Parathyroid adenoma (tissue), 2 donors: ENCODE measurements at regions not wholly inside any gene's neighbourhood (a gene's known extent, or its start where the extent isn't known, plus 50 kb on each side); places are given as distances from the start of the nearest gene placed in this dataset.

Experiments used
- H2AFZ ChIP-seq: fragments of 300-600 bp; sonication (generic); one replicate; pipeline ENCODE4 v1.7.0; 2017; ENCODE audit warnings: antibody characterized with exemption, mild to moderate bottlenecking
- H3K27ac ChIP-seq: fragments of 300-600 bp; sonication (generic); one replicate; pipeline ENCODE4 v1.7.0; 2017
- H3K27me3 ChIP-seq: fragments of 300-600 bp; sonication (generic); one replicate; pipeline ENCODE4 v1.7.0; 2017; ENCODE audit warnings: low read length; ENCODE audit not compliant: control insufficient read depth, insufficient read depth
- H3K36me3 ChIP-seq: fragments of 300-600 bp; sonication (generic); one replicate; pipeline ENCODE4 v1.7.0; 2017; ENCODE audit warnings: low read length; ENCODE audit not compliant: control insufficient read depth, insufficient read depth
- H3K4me1 ChIP-seq: fragments of 300-600 bp; sonication (generic); one replicate; pipeline ENCODE4 v1.7.0; 2017; ENCODE audit warnings: control low read depth
- H3K4me2 ChIP-seq: fragments of 300-600 bp; sonication (generic); one replicate; pipeline ENCODE4 v1.7.0; 2017; ENCODE audit warnings: low read length
- H3K4me3 ChIP-seq: fragments of 300-600 bp; sonication (generic); one replicate; pipeline ENCODE4 v1.7.0; 2017; ENCODE audit warnings: low read depth, low read length
- H3K79me2 ChIP-seq: fragments of 300-600 bp; sonication (generic); one replicate; pipeline ENCODE4 v1.7.0; 2017; ENCODE audit warnings: control low read depth
- H3K9ac ChIP-seq: fragments of 300-600 bp; sonication (generic); one replicate; pipeline ENCODE4 v1.7.0; 2017; ENCODE audit warnings: mild to moderate bottlenecking
- H3K9me3 ChIP-seq: fragments of 300-600 bp; sonication (generic); one replicate; pipeline ENCODE4 v1.7.0; 2017; ENCODE audit warnings: low read length; ENCODE audit not compliant: control insufficient read depth
- TF ChIP-seq, protein P1 (sequence below): fragments of 300-600 bp; sonication (generic); IDR thresholded peaks from one replicate; pipeline ENCODE4 v1.7.0; 2017; ENCODE audit warnings: antibody characterized with exemption, mild to moderate bottlenecking
- donor health status: primary hyperparathyroidism.

DNA sequence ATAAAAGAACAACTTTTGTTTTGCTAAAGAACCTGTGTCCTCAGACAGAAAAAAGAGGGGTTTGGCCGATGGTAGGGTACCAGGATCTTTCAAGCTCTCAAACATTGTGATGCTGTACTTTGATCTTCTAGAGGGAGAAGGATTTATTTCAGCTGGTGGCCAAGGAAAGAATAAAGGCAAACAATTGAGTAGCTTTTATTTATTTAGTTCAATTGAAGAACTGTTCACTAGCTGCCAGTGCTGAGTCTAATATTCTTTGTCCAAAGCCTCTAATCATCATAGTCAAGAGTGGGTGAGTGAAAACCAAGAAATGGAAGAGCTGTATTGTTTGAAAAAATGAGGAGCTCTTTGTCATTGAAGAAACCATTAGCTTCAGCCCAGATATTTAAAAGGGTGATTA lies 138.4 kb downstream of the FAT3 start:
- no peaks in the 10 kb centered on the region for H3K79me2 ChIP-seq
- no peak overlapping the region for H3K4me2 ChIP-seq
- H3K36me3 ChIP-seq = no peaks in the 10 kb centered on the region
- no peak overlapping the region for H3K9ac ChIP-seq
- no peak overlapping the region for H3K4me3 ChIP-seq
- H3K9me3 ChIP-seq = no peaks in the 10 kb centered on the region
- H3K27me3 ChIP-seq = no peaks in the 10 kb centered on the region
- no peak overlapping the region for H2AFZ ChIP-seq
- TF ChIP-seq, protein P1, sequence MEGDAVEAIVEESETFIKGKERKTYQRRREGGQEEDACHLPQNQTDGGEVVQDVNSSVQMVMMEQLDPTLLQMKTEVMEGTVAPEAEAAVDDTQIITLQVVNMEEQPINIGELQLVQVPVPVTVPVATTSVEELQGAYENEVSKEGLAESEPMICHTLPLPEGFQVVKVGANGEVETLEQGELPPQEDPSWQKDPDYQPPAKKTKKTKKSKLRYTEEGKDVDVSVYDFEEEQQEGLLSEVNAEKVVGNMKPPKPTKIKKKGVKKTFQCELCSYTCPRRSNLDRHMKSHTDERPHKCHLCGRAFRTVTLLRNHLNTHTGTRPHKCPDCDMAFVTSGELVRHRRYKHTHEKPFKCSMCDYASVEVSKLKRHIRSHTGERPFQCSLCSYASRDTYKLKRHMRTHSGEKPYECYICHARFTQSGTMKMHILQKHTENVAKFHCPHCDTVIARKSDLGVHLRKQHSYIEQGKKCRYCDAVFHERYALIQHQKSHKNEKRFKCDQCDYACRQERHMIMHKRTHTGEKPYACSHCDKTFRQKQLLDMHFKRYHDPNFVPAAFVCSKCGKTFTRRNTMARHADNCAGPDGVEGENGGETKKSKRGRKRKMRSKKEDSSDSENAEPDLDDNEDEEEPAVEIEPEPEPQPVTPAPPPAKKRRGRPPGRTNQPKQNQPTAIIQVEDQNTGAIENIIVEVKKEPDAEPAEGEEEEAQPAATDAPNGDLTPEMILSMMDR = no peak
- no peak overlapping the region for H3K27ac ChIP-seq
- no peaks in the 10 kb centered on the region for H3K4me1 ChIP-seq

DNA sequence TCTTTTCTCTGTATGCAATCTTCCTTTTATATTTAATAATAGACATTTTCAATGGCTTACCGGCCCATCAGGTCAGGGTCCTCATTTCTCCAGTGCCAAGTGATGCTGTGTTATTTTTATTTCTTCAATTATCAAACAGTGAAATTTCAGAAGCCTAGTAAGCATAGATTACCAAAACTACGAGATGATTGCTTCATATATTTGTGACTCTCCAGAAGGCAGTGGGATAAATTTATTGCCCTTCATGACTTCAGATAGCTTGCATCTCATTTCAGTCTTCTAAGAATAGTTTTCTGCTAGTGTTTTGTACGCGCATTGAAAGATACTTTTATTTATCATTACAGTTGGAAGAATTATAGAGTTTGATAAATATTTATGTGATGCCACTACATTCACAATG lies 139.6 kb downstream of the FAT3 start:
- H3K9me3 ChIP-seq = no peaks in the 10 kb centered on the region
- H3K4me3 ChIP-seq = no peak overlapping the region
- TF ChIP-seq, protein P1 = no peak
- no peak overlapping the region for H2AFZ ChIP-seq
- no peak overlapping the region for H3K4me2 ChIP-seq
- H3K79me2 ChIP-seq = no peaks in the 10 kb centered on the region
- H3K9ac ChIP-seq = no peak overlapping the region
- no peaks in the 10 kb centered on the region for H3K36me3 ChIP-seq
- no peak overlapping the region for H3K27ac ChIP-seq
- no peaks in the 10 kb centered on the region for H3K27me3 ChIP-seq
- no peaks in the 10 kb centered on the region for H3K4me1 ChIP-seq

DNA sequence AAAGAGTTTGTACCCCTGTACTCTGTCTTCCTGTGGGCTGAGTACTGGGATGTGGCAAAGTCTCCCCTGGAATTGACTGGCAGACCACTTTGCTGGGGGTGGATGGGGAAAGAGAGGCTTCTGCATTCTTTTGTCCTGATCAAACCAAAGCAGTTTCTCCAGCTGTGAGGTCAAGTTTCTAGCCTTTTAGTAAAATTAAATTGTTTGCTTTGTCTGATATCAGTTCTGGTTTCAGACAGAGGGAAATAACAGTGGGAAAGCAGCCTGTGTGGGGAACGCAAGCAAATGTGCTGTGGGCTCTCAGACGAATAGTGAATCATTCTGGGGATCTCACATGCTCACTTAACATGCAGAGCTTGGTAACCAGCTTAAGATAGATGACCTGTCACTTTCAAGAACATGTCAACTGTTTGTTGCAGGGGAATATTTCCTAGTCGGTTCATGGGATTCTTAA lies 151.6 kb downstream of the FAT3 start:
- no peaks in the 10 kb centered on the region for H3K36me3 ChIP-seq
- no peak overlapping the region for H3K4me3 ChIP-seq
- no peaks in the 10 kb centered on the region for H3K27me3 ChIP-seq
- no peak overlapping the region for H3K27ac ChIP-seq
- no peak overlapping the region for H2AFZ ChIP-seq
- no peaks in the 10 kb centered on the region for H3K4me1 ChIP-seq
- TF ChIP-seq, protein P1 = no peak
- H3K9ac ChIP-seq = no peak overlapping the region
- H3K9me3 ChIP-seq = no peaks in the 10 kb centered on the region
- no peaks in the 10 kb centered on the region for H3K79me2 ChIP-seq
- H3K4me2 ChIP-seq = no peak overlapping the region

DNA sequence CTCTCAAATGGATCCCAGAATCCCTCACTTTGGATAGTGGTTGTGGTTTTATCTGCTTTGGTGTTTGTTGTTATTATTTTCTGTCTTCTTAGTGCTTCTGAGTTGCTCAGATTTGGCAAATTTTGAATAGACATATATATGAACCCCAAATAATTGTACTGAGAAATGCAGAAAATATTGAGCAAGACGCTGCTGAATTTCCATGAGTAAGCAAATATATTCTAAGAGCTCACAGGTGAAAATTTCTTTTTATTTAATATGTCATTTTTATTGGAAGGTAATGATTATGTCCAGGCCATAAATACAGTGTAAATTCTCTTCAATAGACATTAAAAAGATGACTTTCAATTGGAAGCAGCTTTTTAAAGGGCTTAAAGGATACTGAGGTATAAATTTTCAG lies 152.1 kb downstream of the FAT3 start:
- TF ChIP-seq, protein P1 = no peak
- Histone ChIP-seq H3K9ac (no peak overlapping the region), H3K27ac (no peak overlapping the region)

DNA sequence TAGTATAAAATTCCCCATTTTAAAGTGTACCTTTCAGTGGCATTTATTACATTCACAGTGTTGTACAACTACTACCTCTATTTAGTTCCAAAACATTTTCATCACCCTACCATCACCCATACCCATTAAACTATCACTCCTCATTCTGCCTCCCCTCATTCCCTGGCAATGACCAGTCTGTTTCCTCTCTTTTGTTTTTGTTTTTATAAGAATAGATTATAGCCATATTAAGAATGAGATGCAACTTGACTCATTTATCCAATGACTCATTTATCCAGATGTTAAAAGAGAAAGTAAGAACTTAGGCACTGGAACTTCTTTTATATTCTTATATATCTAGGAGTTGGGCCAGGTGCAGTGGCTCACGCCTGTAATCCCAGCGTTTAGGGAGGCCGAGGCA lies 156.3 kb downstream of the FAT3 start:
- TF ChIP-seq, protein P1 = no peak
- Histone ChIP-seq H3K4me3 (no peak overlapping the region), H3K36me3 (no peaks in the 10 kb centered on the region), H2AFZ (no peak overlapping the region), H3K9me3 (no peaks in the 10 kb centered on the region), H3K9ac (no peak overlapping the region), H3K4me2 (no peak overlapping the region), H3K79me2 (no peaks in the 10 kb centered on the region), H3K4me1 (no peaks in the 10 kb centered on the region), H3K27me3 (no peaks in the 10 kb centered on the region), H3K27ac (no peak overlapping the region)

More for the DNA sequence above, 152.1 kb downstream of the FAT3 start:
- no peaks in the 10 kb centered on the region for H3K36me3 ChIP-seq
- no peak overlapping the region for H2AFZ ChIP-seq
- H3K4me1 ChIP-seq = no peaks in the 10 kb centered on the region
- no peaks in the 10 kb centered on the region for H3K9me3 ChIP-seq
- no peaks in the 10 kb centered on the region for H3K27me3 ChIP-seq
- no peak overlapping the region for H3K4me2 ChIP-seq
- H3K4me3 ChIP-seq = no peak overlapping the region
- no peaks in the 10 kb centered on the region for H3K79me2 ChIP-seq
